ENCODE measurements at regions not wholly inside any gene's neighbourhood (a gene's known extent, or its start where the extent isn't known, plus 50 kb on each side); places are given as distances from the start of the nearest gene placed in this dataset.
A peak's percentile ranks its signal among the peaks of the same experiment; 100 is the strongest.
"Not testable (repeated sequence)": the region's sequence is repeated elsewhere in the genome, so short reads cannot be mapped to it uniquely, and the experiment has no call there.

DNA sequence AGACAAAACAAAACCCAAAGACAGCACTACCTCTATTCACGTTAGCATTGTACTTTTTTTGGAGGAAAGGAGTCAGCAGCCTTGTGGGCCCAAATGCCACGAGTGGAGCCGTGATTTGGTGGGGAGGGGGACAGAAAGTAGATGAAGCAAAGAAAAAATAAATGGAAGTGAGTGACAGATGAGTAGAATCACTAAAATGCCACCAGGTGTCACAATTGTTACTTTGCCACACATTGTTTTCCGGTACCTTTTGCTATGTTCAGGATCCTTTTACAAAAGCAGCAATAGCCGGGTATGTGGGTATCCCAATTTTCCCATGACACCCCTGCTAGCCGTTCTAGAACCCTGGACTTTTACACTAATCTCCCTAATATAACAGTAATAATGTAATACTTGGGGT lies 85.0 kb upstream of the AK4 start:
- no peak for DNase-seq (ENCODE audit: low spot score)

DNA sequence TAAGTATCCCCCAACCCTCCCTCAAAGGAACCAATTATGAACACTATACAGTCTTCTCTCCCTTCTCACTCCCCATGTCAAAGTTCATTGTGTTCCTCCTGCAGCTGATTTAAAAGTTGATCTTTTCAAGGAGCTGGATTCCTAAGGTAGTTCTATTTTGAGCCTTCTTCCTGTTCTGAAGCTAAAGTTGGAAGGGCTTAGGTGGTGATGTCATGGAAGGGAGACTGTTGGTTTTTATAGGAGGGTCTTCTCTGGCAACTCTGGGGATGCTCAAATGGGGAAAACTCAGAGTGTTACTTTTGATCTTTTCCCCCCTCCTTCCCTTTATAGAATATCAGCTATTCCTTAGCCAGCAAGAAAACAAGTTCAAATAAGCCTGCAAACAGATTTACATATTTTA lies 83.0 kb upstream of the AK4 start:
- no peak for DNase-seq (ENCODE audit: low spot score)

DNA sequence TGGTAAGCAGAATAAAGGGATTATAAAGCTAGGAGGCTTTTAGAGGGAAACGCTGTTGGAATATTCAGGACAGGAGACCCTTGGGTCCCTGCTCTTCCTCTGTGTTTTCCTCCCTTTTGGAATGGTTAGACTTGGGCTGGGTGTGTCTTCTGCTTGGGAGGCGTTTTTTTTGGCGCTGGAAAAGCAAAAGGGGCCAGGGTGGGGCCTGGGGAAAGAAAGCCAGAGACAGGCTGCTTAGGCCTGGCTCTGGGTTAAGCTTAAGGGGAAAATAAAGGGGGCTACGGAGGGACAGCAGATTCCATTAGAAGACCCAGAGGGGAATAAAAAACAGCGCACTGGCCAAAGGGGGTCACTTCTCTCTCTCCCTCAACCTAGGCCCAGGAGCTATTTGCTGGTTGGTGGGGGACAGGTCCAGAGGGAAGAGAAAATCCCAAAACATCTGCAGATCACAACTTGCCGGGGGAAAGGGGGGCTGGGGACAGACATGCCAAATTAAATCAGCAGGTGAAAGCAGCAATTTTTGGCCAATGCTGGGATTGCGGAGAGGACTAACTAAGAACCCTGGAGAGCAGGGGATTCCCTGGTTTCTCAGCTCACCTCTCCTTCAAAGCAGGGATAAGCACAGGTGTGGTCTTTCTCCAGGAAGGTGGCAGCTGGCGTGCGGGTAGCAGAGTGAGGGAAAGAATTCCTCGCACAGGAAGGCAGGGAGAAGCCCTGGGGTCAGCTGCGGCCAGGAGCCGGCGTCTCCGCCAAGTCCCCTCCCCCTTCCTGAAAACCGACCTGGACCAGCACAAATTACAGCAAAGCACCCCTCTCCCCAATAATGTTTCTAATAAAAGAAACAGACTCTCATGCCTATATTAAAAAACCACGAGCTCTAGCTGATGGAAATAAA lies 82.2 kb upstream of the AK4 start:
- no peak for DNase-seq (ENCODE audit: low spot score)

DNA sequence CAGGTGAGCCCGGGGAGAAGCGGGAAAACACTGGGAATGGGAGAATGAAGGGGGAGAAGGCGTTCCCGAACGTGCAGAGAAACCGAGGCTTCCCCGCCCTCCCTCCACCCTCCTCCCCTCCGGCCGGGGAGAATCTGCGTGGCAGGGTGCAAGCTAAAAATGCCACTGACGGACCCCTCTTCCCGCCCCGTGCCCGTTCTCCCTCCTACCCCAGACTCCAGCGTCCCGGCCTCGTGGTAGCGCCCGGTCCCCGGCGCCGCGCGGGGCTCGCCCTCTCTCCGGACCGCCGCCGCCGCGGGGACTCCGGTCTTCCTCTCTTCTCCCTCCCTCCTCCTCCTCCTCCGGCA lies 81.6 kb upstream of the AK4 start:
- DNase-seq (ENCODE audit: low spot score) = no peak

DNA sequence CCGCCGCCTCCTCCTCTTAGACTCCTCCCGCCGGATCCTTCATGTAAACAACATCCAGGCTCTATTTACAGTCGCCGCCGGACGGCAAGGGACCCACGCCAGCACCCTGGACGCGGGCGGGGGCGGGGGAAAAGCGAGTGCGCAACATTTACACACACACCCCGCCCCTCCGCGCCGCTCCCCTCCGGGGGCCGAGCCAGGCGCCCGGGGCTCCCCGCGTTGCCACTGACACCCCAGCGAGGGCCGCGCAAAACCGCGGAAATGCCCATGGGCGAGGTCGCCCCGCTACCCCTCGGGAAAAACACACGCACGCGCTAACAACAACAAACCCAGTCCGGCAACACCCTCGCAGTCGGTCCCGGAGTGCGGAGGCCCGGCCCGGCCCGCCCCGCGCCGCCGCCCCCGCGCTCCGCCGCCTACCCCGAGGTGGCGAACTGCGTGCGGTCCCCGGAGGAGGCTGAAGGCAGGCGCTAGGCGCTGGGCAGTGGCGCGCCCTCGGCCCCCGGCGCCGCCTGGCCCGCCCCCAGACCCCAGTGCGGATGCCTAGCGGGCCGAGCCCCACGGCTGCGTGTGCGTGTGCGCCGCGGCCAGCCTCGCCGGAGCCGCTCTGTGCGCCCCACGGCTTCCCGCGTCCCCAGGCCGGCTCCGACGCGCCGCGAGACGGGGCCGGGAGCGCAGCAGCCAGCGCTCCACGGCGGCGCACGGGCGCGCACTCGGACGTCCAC lies 81.1 kb upstream of the AK4 start:
- peak; percentile 75 for DNase-seq (ENCODE audit: low spot score)

DNA sequence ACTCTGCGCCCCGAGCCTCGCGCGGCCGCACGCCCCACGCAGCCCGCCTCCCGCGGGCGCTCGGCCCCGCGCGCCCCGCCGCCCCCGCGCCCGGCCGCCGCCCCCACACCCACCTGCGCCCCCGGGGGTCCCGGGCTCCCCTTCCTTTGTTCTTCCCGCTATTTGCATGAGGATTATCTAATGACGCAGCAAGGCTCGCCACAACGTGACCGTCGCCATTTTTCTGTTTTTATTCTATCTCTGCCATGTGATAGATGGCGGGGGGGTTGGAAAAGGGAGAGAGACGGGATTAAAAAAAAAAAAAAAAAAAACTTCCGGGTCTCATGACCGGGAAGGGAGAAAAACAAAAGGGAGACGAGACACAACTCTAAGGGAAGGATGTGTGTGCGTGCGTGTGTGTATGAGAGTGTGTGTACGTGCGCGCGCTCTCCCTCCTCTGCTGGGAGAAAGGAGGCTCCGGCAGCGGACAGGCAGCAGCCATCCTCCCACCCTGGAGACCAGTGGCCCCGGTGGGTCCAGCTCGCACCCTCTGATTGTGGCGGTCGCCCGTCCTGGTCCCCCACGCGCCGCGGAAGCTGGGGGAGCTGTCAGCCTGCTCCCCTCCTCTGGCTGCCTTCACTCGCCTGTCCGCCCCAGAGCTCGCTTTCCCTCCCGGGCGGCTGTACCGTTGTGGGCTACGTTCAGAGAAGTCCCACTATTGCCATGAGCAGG lies 80.4 kb upstream of the AK4 start:
- peak; percentile 53 for DNase-seq (ENCODE audit: low spot score)

DNA sequence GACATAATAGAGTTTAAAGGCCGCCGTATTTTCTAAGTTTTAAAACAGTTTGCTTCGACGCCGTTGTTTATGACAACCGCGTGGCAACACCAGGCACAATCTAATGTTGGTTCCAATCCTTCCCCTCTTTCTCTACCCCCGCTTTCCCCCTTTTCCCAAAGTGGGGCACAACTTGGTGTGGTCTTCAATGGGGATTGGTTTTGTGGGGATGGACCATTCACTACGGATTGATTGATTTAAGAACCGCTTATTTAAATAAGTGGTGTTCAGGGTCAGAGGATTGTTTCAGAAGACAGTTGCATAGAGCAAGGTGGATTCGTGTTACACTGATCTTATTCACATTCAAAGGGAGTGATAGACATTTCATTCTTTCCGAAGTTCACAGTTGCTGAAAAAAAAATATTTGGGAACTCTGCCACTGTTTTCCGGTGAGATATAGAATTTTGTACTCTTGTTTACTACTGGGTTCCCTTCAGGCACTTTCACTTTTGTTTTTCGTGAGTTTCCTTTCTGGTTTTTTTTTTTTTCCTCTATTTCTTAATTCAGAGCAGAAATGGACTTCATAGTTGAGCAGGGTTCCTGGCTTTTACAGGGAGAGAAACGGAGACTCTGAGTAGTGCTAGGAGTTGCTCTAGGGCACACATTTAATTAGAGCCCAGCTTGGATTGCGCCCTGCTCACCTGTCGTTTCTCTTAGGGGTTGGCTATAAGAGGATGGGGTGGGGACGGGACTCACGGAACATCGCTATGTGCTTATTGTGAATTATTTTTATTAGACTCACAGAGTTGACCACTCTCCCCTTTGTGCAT lies 79.6 kb upstream of the AK4 start:
- peak; percentile 19 for DNase-seq (ENCODE audit: low spot score)

DNA sequence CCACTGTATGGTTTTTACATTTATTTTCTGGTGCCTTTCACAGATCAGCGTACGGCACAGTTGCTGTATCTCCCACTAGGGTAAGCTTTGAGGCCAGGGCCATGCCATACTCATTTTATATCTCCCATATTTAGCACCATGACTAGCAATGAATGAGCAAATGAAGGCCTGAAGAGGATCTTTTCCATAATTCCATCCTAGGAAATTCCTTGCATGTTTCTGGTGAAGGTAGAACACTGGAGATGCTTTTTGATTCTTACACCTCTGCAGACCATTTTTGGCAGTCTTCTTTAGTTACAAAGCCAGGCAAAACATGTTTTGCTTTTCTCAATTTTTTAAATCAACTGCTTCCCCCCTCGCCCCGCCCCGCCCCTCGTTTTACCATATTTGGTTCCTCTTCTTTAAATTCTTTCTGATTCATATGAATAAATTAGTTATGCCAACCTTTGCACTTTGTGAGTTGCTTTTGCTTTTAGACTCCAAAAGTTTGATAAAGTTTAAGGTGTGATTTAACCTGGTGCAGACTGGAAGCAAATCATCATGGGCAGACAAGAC lies 78.9 kb upstream of the AK4 start:
- peak; percentile 34 for DNase-seq (ENCODE audit: low spot score)

DNA sequence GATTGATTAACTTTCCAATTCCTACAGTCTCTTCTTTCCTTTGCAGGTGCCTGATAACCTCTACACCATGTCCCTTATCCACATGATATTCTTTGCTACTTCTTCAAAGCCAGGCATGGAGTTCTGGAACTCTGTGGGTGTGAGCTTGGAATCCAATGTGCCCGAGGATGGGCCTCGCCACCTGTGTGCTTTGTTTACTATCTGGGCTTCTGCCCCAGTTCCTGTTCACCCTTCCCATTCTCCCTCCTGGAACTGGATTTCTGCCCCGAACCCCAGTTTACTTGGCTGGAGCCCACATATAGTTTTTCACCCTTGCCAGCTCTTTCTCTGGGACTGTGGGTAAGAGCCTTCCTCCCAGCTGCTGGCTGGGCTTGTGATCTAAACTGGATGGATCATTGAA lies 75.2 kb upstream of the AK4 start:
- no peak for DNase-seq (ENCODE audit: low spot score)

DNA sequence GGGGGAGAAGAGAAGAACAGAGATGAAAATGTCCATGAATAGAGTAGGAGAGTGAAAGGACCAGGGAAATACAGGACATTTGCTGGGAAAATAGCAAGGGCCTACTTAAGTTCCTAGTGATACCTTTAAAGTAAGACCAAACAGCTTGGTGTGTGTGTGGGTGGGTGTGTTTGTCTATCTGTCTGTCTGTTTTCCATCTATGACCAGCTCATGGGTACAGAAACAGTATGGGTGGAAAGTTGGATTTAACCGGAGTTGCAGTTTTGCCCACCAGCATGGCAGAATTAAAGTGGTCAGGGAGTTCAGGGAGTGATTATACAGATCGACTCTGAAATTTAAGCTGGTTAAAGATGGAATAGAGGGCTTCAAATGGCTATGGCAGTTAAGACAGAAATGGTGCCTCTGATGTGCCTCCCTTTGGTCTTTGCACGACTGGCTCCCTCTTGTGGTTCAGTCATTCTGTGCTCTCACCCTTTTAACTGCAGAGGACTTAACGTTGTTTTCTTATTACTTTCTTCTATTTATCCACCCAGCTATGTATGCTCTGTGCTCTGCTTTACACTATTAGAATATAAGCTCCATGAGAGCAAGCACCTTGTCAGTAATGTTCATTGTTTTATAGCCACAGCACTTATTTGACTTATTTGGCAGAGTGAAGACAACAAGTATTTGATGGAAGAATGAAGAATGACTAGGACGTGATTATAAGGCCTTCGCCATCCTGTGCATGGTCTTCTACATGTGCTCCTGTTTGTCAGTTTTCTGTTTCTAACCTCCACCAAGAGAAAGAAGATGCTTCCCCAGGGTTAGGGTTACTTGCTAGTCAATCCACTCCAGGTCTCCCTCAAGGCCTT lies 72.7 kb upstream of the AK4 start:
- peak; percentile 81 for DNase-seq (ENCODE audit: low spot score)

DNA sequence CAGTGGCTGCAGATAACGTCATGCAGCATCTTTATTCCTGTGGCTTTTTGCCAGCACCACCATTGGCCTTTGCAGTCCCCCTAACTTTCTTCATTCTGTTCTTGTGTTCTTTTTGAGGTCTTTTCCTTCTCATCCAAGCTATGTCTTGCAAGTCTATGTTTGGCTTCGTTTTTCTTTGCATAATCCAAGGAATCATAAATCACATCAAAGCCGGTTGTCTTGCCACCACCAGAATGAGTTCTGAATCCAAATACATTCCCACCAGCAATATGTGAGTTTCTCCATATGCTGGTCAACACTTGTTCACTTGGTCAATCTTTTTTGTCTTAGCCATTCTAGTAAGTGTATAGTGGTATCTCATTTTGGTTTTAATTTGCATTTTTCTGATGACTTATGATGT lies 70.6 kb upstream of the AK4 start:
- DNase-seq (ENCODE audit: low spot score) = no peak

DNA sequence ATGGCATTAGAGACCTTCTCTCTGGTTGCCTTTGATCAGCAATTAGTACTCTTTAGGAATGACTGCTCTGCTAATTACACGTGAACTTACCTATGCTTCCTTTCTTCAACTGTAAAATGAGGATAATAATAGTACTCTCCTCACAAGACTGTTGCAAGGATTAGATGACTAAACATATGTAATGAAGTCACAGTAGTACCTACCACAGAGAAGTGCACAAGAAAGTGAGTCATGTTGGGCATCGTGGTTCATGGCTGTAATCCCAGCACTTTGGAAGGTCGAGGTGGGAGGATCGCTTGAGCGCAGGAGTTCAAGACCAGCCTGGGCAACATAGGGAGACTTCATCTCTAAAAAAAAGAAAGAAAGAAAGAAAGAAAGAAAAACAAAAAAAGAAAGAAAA lies 68.1 kb upstream of the AK4 start:
- no peak for DNase-seq (ENCODE audit: low spot score)

DNA sequence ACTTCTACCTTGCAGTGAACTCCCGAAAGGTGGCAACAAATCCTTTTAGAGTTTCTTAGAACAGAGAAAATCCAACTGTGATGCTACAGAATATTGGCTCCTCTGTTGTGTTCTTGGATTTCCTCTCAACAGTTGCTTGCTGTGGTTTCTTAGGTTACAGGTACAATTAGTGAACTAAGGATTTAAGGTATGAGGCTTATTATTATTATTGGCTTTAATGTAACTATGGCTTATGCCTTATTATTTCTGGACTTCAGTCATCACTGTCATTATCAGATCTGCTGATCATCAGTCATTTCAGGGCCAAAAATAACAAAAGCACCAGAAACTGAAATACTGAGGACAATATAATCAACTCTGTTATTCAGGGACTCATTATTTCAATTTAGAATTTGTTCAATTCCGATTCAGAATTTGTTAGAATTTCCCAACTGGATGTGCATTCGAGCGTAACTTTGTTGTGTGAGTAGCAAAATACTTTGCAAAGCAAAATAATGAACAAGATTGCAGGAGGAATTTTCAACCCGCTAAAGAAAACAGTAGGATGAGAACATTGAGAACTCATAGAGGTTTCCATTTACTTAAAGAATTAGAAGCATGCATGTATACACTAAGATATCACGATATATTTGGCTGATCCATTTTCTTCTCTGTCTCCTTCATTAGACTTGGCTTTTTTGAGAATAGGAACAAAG lies 65.5 kb upstream of the AK4 start:
- no peak for DNase-seq (ENCODE audit: low spot score)

DNA sequence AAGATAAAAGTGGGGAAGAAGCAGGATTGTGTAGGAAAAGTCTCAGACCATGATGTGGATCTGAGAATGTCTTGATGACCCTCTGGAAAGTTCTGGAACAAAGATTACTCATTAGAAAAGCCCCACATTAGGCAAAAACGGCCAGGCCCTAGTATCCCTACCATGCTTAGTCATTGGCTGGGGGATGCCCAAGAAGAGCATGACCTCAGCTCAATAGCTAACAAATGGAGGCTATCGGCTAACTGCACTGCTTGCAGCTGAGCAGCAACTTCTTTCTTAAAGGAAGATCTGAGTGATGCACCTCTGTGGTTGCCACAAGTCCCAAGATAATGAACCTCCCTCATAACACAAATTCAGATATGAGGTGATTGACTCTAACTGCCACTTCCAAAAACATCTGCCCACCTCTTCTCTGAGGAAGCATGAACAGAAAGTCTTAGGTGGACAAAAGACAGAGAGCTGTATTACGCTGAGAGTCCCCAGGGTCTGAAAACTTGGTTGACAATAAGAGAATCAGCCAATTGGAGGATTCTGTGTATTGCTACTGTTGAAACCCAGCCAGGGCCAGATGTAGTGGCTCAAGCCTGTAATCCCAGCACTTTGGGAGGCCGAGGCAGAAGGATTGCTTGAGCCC lies 64.6 kb upstream of the AK4 start:
- DNase-seq (ENCODE audit: low spot score) = no peak

DNA sequence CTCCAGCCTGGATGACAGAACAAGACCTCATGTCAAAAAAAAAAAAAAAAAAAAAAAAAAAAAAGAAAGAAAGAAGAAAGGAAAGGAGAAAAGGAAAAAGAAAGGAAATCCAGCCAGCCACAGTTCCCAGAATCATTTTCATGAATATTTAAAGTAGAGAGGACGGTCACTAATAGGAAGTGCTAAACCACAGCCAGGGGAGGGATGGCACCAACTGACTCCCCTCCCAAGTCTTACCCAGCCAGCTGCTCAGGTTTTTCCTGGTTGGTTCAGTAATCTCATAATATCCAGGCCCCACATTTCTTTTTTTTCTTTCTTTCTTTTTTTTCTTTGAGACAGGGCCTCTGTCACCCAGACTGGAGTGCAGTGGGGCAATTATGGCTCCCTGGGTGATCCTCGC lies 63.9 kb upstream of the AK4 start:
- no peak for DNase-seq (ENCODE audit: low spot score)

DNA sequence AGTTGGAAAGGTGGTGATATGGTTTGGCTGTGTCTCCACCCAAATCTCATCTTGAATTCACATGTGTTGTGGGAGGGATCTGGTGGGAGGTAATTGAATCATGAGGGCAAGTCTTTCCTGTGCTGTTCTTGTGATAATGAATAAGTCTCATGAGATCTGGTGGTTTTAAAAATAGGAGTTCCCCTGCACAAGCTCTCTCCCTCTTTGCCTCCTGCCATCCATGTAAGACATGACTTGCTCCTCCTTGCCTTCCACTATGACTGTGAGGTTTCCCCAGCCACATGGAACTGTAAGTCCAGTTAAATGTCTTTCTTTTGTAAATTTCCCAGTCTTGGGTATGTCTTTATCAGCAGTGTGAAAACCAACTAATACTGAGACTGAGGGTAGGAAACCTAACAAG lies 60.5 kb upstream of the AK4 start:
- DNase-seq (ENCODE audit: low spot score) = not testable (repeated sequence)

DNA sequence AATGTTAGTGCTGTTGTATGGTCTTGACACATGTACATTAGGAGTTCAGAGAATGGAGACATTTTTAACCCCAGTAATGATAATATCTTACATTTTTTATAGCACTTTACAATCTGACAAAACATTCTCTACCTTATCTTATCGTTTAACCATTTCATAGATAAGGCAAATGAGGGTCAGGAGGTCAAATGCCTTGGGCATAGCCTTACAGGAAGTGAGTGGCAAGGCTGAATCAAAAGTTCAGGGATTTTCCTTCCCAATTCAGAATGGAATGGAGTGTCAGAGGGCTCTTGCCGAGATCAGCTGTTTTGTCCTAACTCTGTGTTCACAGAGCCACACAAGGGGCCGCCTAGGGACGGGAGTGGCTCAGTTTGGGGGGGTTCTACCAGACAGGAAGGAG lies 57.6 kb upstream of the AK4 start:
- DNase-seq (ENCODE audit: low spot score) = no peak

DNA sequence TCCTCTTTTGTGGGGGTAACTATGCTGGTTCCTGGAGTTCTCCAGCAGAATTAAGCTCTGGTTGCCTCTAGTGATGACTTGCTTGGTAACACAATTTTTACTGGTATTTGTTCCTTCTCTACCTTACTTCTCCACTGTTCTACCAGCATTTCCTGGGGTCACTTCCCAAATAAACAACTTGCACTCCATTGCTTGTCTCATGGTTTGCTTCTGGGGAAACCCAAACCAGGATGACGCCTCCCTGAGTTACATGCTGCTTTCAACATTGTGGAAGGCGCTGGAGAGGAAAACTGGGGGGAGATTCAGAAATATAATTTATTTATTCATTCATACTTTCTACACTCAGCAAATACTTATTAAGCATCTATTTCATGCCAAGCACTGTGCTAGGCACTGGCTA lies 55.3 kb upstream of the AK4 start:
- DNase-seq (ENCODE audit: low spot score) = no peak

DNA sequence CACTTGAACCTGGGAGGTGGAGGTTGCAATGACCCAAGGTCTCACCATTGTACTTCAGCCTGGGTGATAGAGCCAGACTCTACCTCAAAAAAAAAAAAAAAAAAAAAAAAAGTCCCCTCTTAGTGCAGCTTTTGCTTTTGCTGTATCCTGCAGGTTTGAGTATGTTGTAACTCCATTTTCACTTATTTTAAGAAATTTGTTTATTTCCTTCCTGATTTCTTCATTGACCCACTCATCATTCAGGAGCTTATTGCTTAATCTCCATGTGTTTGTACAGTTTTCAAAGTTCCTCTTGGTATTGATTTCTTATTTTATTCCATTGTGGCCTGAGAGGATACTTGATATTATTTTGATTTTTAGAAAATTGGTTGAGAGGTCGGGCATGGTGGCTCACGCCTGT lies 50.9 kb upstream of the AK4 start:
- DNase-seq (ENCODE audit: low spot score) = no peak

Measured in CD4-positive, alpha-beta T cell treated with Interleukin-6 at 100 ng/mL for 8 hours (primary cell).